T-helper 2 cell treated with Interferon-gamma antibody and Interleukin-4, amounts not matched to agents 5 μg/mL and 100 μg/mL, for 36 hours (primary cell): ENCODE measurements at regions not wholly inside any gene's neighbourhood (a gene's known extent, or its start where the extent isn't known, plus 50 kb on each side); places are given as distances from the start of the nearest gene placed in this dataset.

Source experiments
- DNase-seq: peaks from one replicate; pipeline ENCODE4 v3.0.0; 2021; ENCODE audit warnings: low spot score
- H3K27ac Mint-ChIP-seq: one replicate; pipeline ENCODE4 v1.8.0; 2021; ENCODE audit warnings: mild to moderate bottlenecking, mixed read lengths
- H3K27me3 Mint-ChIP-seq: one replicate; pipeline ENCODE4 v1.8.0; 2021; ENCODE audit warnings: low read depth, mixed read lengths
- H3K36me3 Mint-ChIP-seq: one replicate; pipeline ENCODE4 v1.8.0; 2021; ENCODE audit warnings: low read depth, mixed read lengths
- H3K4me1 Mint-ChIP-seq: one replicate; pipeline ENCODE4 v1.8.0; 2021; ENCODE audit warnings: low read depth, mixed read lengths
- H3K4me3 Mint-ChIP-seq: one replicate; pipeline ENCODE4 v1.8.0; 2022; ENCODE audit warnings: mild to moderate bottlenecking, moderate library complexity, mixed read lengths
- H3K9me3 Mint-ChIP-seq: one replicate; pipeline ENCODE4 v1.8.0; 2021; ENCODE audit warnings: mixed read lengths

- H3K27me3 Mint-ChIP-seq: peaks cover 16% of the 10 kb centered on the region
- peak overlapping the region; percentile 76 for H3K27ac Mint-ChIP-seq
- peaks cover 25% of the 10 kb centered on the region for H3K4me1 Mint-ChIP-seq
- no peaks in the 10 kb centered on the region for H3K9me3 Mint-ChIP-seq
- DNase-seq: peak; percentile 39
- H3K36me3 Mint-ChIP-seq: no peaks in the 10 kb centered on the region
- H3K4me3 Mint-ChIP-seq: peak overlapping the region; percentile 68
These were observed 109.6 kb upstream of the UMPS start for GRCh38 chr3:124620600-124621063.

GRCh38 chr3:124621498-124621897 lies 108.8 kb upstream of the UMPS start:
- Mint-ChIP-seq H3K4me3 (no peak overlapping the region), H3K9me3 (no peaks in the 10 kb centered on the region), H3K27ac (no peak overlapping the region), H3K36me3 (no peaks in the 10 kb centered on the region), H3K27me3 (peaks cover 13% of the 10 kb centered on the region), H3K4me1 (peaks cover 25% of the 10 kb centered on the region)
- no peak for DNase-seq

- no peaks in the 10 kb centered on the region for H3K9me3 Mint-ChIP-seq
- DNase-seq: no peak
- H3K27ac Mint-ChIP-seq: no peak overlapping the region
- H3K4me3 Mint-ChIP-seq: no peak overlapping the region
- peaks cover 24% of the 10 kb centered on the region for H3K27me3 Mint-ChIP-seq
- H3K36me3 Mint-ChIP-seq: no peaks in the 10 kb centered on the region
- peaks cover 19% of the 10 kb centered on the region for H3K4me1 Mint-ChIP-seq
These were observed 105.2 kb upstream of the UMPS start for GRCh38 chr3:124625074-124625473.

GRCh38 chr3:124627501-124627908 lies 102.7 kb upstream of the UMPS start:
- Mint-ChIP-seq H3K27ac (no peak overlapping the region), H3K9me3 (no peaks in the 10 kb centered on the region), H3K4me1 (peaks cover 4% of the 10 kb centered on the region), H3K36me3 (no peaks in the 10 kb centered on the region), H3K27me3 (peaks cover 39% of the 10 kb centered on the region), H3K4me3 (no peak overlapping the region)
- no peak for DNase-seq

GRCh38 chr3:124628863-124629262 lies 101.4 kb upstream of the UMPS start:
- Mint-ChIP-seq H3K4me1 (no peaks in the 10 kb centered on the region), H3K36me3 (no peaks in the 10 kb centered on the region), H3K9me3 (no peaks in the 10 kb centered on the region), H3K27ac (no peak overlapping the region), H3K4me3 (no peak overlapping the region), H3K27me3 (peaks cover 45% of the 10 kb centered on the region)
- no peak for DNase-seq

GRCh38 chr3:124629497-124629896 lies 100.8 kb upstream of the UMPS start:
- Mint-ChIP-seq H3K27me3 (peaks cover 45% of the 10 kb centered on the region), H3K36me3 (no peaks in the 10 kb centered on the region), H3K27ac (no peak overlapping the region), H3K9me3 (no peaks in the 10 kb centered on the region), H3K4me1 (no peaks in the 10 kb centered on the region), H3K4me3 (no peak overlapping the region)
- DNase-seq: no peak

GRCh38 chr3:124630960-124631359 lies 99.3 kb upstream of the UMPS start:
- H3K36me3 Mint-ChIP-seq: no peaks in the 10 kb centered on the region
- H3K27me3 Mint-ChIP-seq: peaks cover 47% of the 10 kb centered on the region
- H3K27ac Mint-ChIP-seq: no peak overlapping the region
- peaks cover 7% of the 10 kb centered on the region for H3K4me1 Mint-ChIP-seq
- no peaks in the 10 kb centered on the region for H3K9me3 Mint-ChIP-seq
- DNase-seq: no peak
- no peak overlapping the region for H3K4me3 Mint-ChIP-seq

GRCh38 chr3:124631727-124632126 lies 98.5 kb upstream of the UMPS start:
- Mint-ChIP-seq H3K4me1 (peaks cover 15% of the 10 kb centered on the region), H3K4me3 (no peak overlapping the region), H3K27ac (no peak overlapping the region), H3K36me3 (no peaks in the 10 kb centered on the region), H3K27me3 (peaks cover 53% of the 10 kb centered on the region), H3K9me3 (no peaks in the 10 kb centered on the region)
- no peak for DNase-seq

GRCh38 chr3:124632566-124633140 lies 97.6 kb upstream of the UMPS start:
- no peak for DNase-seq
- peaks cover 17% of the 10 kb centered on the region for H3K4me1 Mint-ChIP-seq
- no peaks in the 10 kb centered on the region for H3K36me3 Mint-ChIP-seq
- no peak overlapping the region for H3K4me3 Mint-ChIP-seq
- H3K27me3 Mint-ChIP-seq: peaks cover 59% of the 10 kb centered on the region
- H3K27ac Mint-ChIP-seq: no peak overlapping the region
- H3K9me3 Mint-ChIP-seq: no peaks in the 10 kb centered on the region

GRCh38 chr3:124633524-124633923 lies 96.7 kb upstream of the UMPS start:
- DNase-seq: no peak
- peaks cover 17% of the 10 kb centered on the region for H3K4me1 Mint-ChIP-seq
- no peak overlapping the region for H3K27ac Mint-ChIP-seq
- H3K4me3 Mint-ChIP-seq: no peak overlapping the region
- H3K27me3 Mint-ChIP-seq: peaks cover 64% of the 10 kb centered on the region
- no peaks in the 10 kb centered on the region for H3K9me3 Mint-ChIP-seq
- H3K36me3 Mint-ChIP-seq: no peaks in the 10 kb centered on the region

GRCh38 chr3:124634210-124635168 lies 95.8 kb upstream of the UMPS start:
- Mint-ChIP-seq H3K36me3 (no peaks in the 10 kb centered on the region), H3K4me3 (no peak overlapping the region), H3K9me3 (no peaks in the 10 kb centered on the region), H3K27ac (no peak overlapping the region), H3K4me1 (peaks cover 24% of the 10 kb centered on the region), H3K27me3 (peaks cover 59% of the 10 kb centered on the region)
- DNase-seq: no peak

- no peak overlapping the region for H3K27ac Mint-ChIP-seq
- no peak for DNase-seq
- H3K4me3 Mint-ChIP-seq: no peak overlapping the region
- peaks cover 55% of the 10 kb centered on the region for H3K27me3 Mint-ChIP-seq
- no peaks in the 10 kb centered on the region for H3K9me3 Mint-ChIP-seq
- no peaks in the 10 kb centered on the region for H3K36me3 Mint-ChIP-seq
- peaks cover 29% of the 10 kb centered on the region for H3K4me1 Mint-ChIP-seq
These were observed 95.1 kb upstream of the UMPS start for GRCh38 chr3:124635169-124635539.

- H3K9me3 Mint-ChIP-seq: no peaks in the 10 kb centered on the region
- H3K27me3 Mint-ChIP-seq: peaks cover 51% of the 10 kb centered on the region
- DNase-seq: no peak
- H3K27ac Mint-ChIP-seq: no peak overlapping the region
- H3K4me1 Mint-ChIP-seq: peaks cover 31% of the 10 kb centered on the region
- H3K4me3 Mint-ChIP-seq: no peak overlapping the region
- H3K36me3 Mint-ChIP-seq: no peaks in the 10 kb centered on the region
These were observed 94.0 kb upstream of the UMPS start for GRCh38 chr3:124636101-124636862.

- H3K36me3 Mint-ChIP-seq: no peaks in the 10 kb centered on the region
- H3K4me1 Mint-ChIP-seq: peaks cover 31% of the 10 kb centered on the region
- no peaks in the 10 kb centered on the region for H3K9me3 Mint-ChIP-seq
- no peak overlapping the region for H3K27ac Mint-ChIP-seq
- no peak overlapping the region for H3K4me3 Mint-ChIP-seq
- H3K27me3 Mint-ChIP-seq: peaks cover 51% of the 10 kb centered on the region
- DNase-seq: no peak
These were observed 93.4 kb upstream of the UMPS start for GRCh38 chr3:124636863-124637296.
